GM21381 (cell line): ENCODE measurements at regions not wholly inside any gene's neighbourhood (a gene's known extent, or its start where the extent isn't known, plus 50 kb on each side); places are given as distances from the start of the nearest gene placed in this dataset.
"Not testable (repeated sequence)": the region's sequence is repeated elsewhere in the genome, so short reads cannot be mapped to it uniquely, and the experiment has no call there.

Experiments
- ATAC-seq: cut with Tn5 transposase; IDR thresholded peaks from one replicate; pipeline ENCODE4 v1.9.1; 2021; ENCODE audit warnings: mild to moderate bottlenecking, moderate library complexity; ENCODE audit not compliant: unreplicated experiment

DNA sequence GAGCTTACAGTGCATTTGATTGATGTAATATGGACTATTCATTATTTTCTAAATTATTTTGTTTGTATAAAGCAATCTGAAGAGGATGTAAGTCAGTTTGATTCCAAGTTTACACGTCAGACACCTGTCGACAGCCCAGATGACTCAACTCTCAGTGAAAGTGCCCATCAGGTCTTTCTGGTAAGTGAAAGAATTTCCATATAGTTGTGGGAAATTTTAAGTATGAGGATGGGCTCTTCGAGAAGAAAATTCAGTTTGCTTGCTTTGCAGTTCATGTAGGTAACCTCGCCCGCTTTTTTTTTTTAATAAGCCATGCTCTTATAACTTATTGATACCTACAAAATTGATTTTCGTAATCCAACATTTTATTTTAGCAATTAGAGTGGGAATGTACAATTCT is 151.6 kb downstream of the CDRT15L2 start:
- not testable (repeated sequence) for ATAC-seq

DNA sequence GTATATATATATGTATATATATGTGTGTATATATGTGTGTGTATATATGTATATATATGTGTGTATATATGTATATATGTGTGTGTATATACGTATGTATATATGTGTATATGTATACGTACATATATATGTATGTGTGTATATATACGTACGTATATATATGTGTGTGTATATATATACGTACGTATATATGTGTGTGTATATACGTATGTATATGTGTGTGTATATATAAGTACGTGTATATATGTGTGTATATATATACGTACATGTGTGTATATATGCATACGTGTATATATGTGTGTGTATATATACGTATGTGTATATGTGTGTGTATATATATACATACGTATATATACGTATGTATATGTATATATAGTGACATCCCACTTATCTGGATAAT is 154.4 kb downstream of the CDRT15L2 start:
- ATAC-seq = no peak

DNA sequence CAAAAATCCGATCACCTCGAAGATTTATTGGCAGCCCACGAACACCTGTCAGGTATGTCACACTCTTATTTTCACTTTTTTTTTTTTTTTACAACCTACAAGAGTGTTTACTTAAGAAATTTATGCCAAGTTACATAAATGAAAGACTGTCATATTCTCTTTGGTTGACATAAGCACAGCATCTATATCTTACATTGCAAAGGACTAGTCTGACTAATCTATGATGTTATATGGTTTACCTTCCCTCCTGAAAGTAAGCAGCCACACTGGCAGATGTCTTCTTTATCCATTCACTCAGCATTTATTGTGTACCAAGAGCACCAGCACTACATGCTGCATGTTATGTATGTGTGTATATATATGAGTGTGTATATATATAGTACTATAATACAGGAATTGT is 156.3 kb downstream of the CDRT15L2 start:
- ATAC-seq = no peak

GRCh38 chr17:20737636-20738035 is 158.1 kb downstream of the CDRT15L2 start:
- not testable (repeated sequence) for ATAC-seq

- ATAC-seq = no peak
Measured at GRCh38 chr17:20771104-20771503, 191.6 kb downstream of the CDRT15L2 start.

DNA sequence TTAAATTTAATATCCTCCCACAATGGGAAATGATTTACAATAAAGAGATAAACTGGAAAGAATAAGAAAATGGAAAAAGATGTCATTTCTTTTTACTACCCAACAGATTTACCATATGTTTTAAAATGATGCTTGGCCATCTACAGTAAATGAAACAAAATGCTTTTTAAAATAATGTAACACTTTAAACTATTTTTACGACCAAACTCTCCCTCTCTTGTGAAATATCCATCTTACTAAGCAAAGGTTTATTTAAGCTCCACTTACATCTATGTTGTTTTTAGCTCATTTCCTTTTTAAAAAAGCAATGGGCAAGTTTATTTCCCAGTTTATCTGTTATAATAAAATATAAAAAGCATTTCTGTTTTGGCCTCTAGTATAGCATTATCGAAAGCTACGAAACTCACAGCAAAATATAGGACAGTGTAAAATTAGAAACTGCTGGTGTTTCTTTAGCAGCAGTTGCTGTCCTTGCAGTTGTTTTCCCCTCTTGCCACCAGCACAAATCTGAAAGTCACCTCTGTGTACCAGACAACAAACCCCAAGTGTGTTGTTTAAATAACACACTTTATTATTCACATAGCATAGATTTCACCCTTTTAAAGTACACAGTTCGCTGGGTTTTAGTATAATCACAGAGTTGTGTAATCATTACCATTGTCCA is 195.1 kb downstream of the CDRT15L2 start:
- ATAC-seq = no peak

DNA sequence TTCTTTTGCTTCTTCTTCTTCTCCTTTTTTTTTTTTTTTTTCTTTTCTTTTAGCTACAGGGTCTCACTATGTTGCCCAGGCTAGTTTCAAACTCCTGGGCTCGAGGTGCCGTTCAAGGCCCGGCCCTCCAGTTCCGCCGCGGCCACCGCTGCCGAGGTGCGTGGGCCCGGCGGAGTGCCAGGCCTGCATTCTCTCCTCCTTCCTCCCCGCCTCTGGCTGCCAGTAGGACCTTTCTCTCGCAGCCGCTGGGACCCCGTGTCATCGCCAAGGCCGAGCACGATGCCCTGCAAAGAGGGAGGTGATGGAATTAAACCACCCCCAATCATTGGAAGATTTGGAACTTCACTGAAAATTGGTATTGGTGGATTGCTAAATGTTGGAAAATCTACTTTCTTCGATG is 195.8 kb downstream of the CDRT15L2 start:
- no peak for ATAC-seq

GRCh38 chr17:20779521-20779920 is 200.0 kb downstream of the CDRT15L2 start:
- ATAC-seq = no peak

DNA sequence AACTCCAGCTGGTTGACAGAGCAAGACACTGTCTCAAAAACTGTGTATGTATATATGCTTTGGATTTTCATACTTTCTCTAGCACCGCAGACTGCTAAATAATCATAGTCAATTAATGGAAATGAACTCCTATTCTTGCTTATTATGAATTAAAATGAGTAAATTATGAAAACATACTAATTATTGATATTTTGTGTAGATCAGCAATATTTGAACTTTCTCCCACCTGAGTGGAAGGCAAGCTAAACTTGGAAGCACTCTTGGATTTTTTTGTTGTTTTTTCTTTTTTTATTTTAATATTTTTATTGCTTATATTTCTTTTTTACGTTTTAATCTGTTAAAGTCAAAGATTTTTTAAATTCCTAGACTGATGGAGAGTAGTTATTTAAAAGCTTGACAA is 201.7 kb downstream of the CDRT15L2 start:
- ATAC-seq = no peak

DNA sequence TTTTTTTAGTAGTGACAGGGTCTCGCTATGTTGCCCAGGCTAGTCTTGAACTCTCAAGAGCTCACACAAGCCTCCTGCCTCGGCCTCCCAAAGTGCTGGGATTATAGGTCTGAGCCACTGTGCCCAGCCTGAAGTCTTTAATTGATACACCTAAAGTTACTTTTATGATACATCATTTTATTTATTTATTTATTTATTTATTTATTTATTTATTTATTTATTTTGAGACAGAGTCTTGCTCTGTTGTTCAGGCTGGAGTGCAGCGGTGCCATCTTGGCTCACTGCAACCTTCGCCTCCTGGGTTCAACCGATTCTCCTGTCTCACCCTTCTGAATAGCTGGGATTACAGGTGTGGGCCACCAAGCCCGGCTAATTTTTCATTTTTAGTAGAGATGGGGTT is 202.3 kb downstream of the CDRT15L2 start:
- ATAC-seq = not testable (repeated sequence)

DNA sequence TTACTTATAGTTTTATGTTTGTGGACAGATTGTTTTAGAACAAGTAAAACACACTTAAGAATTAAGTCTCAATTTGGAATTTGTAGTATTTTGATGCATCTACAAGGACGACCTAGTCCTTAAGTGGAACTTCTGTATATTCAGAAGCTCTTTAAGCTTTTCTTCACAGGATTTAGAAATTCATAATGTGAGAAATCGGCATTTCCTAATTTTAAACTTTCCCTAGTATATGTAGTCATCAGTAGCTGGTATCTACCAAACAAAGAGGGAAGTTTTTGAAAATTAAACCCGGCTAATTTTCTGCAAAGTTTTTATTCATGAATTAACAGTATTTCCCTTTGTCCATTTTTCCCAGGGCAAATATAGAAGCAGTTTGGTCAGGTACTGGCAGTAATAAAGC is 203.6 kb downstream of the CDRT15L2 start:
- ATAC-seq = no peak

DNA sequence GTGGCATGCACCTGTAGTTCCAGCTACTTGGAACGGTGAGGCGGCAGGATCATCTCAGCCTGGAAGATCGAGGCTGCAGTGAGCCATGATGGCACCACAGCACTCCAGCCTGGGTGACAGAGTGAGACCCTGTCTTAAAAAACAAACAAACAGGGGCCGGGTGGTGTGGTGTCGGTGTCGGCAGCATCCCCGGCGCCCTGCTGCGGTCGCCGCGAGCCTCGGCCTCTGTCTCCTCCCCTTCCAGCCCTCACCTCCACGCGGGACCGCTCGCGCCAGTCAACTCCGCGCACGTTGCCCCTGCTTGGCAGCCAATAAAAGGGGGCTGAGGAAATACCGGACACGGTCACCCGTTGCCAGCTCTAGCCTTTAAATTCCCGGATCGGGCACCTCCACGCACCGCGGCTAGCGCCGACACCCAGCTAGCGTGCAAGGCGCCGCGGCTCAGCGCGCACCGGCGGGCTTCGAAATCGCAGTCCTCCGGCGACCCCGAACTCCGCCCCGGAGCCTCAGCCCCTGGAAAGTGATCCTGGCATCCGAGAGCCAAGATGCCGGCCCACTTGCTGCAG is 204.7 kb downstream of the CDRT15L2 start:
- no peak for ATAC-seq

DNA sequence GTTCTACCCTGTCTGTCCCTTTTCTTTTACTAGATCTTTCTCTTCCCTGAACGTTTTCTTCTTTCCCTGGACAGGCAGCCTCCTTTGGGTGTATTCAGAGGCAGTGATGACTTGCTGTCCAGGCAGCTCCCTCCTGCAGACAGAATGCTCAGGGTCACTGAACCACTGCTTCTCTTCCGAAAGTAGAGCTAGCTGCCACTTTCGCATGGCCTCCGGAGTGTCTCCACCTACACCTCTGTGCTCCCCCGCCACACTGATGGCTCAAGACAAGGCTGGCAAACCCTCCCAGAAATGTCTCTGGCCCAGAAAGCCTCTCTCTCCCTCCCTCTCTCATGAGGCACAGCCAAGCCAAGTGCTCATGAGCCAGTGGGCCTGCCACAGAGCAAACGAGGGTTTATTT is 207.8 kb downstream of the CDRT15L2 start:
- ATAC-seq = no peak

DNA sequence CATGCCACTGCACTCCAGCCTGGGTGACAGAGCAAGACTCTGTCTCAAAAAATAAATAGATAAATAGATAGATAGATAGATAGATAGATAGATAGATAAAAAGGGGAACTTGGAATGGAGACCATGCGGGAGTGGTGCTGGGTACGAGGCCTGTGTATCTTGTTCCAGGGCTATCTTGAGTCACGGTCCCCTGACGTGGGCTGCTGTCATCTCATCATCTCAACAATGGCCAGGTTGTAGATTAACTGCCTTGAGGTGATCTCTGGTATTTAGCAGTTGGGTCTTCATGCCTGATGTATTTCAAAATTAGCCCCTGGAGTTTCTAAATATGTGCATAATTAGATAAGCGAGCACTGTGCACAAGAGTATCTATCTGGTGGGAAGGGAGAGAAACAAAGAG is 212.1 kb downstream of the CDRT15L2 start:
- no peak for ATAC-seq

DNA sequence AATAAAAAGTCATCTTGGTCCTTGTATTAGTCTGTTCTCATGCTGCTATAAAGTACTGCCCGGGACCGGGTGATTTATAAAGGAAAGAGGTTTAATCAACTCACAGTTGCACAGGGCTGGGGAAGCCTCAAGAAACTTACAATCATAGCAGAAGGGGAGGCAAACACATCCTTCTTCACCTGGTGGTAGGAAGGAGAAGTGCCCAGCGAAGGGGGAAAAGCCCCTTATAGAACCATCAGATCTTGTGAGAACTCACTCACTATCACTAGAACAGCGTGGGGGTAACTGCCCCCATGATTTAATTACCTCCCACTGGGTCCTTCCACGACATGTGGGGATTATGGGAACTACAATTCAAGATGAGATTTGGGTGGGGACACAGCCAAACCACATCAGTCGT is 215.0 kb downstream of the CDRT15L2 start:
- not testable (repeated sequence) for ATAC-seq

DNA sequence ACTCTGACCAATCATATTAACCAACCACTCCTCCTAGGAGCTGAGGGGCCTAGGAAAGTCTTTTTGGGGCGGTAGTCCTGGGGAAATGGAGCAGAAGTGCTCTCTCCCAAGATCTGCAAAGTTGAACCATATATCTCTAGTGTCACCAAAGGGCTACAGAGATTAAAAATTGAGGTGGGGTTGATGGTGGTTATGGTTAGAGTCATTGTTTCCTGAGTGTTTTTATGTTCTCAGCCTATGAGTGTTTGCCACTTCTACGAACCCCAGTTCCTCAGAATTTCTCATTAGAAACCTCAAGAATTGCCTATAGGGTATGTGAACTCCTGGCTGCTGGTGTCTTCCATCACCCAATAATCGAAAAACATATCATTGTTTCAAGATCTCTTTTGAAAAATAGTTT is 217.8 kb downstream of the CDRT15L2 start:
- no peak for ATAC-seq

DNA sequence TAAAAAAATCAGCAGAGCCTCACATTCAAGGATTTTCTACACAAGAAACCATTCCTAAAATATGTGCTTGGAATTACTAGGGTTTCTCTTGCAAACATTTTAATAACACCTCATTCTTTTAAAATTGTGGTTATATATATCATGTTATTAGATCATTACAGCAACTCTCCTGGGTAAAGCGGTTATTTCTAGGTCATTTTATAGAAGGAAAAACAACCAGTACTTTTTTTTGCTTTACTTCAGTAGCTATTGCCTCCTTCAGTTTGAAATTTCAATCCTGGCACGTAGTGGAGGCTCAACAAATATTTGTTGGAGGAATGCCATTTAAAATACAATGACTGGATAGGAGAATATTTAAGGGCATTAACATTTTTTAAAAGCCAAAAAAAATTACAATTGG is 220.6 kb downstream of the CDRT15L2 start:
- ATAC-seq = no peak

- ATAC-seq = no peak
Measured at GRCh38 chr17:20805751-20806150, 226.2 kb downstream of the CDRT15L2 start.

- ATAC-seq = not testable (repeated sequence)
Measured at GRCh38 chr17:20807566-20807965, 228.0 kb downstream of the CDRT15L2 start.

DNA sequence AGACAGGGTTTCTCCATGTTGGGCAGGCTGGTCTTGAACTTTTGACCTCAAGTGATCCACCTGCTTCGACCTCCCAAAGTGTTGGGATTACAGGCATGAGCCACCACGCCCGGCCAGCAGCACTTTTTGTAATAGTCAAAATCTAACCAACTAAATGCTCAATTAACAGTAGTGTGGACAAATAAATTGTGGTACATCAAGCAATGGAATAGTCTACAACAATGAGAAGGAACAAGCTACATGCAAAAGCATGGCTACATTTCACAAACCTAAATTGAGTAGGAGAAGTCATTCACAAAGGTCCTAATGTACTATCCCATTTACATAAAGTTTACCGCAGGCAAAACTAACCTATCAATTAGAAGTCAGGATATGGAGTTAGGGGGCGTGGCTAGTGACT is 227.4 kb downstream of the USP22 start:
- not testable (repeated sequence) for ATAC-seq

DNA sequence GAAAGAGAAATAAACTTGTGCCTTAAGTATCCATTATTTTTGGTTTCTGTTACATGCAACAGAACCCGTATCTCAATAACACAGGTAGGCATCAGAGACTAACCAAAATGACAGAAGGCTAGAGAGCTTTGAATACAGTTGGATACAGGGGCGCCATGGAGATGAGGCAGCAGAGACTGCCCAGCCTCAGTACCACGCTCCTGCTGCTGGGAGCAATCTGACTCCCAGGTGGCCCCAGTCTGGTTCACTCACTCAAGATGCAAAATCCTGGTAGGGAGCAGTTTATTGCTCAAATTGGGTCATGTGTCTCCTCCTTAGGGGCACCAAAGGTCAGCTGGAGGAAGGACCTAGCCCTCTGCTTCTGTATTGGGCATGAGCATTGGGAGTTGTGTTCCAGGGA is 218.9 kb downstream of the USP22 start:
- ATAC-seq = no peak

DNA sequence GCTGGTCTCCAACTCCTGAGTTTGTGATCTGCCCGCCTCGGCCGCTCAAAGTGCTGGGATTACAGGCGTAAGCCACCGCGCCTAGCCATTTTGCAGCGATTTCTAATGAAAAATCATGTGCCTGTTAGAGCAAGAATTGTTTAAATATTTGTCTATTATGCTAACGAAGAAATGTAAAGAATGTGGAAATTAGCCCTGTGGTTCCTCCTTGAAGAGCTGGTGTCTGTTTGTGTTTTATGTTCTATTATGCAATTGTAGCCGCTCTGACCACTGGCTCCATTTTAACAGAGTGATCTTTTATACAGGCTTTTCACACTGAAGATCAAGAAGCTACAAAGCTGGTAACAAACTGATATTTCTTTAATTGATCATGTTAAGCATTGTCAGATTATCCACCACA is 217.3 kb downstream of the USP22 start:
- ATAC-seq = no peak

- ATAC-seq = not testable (repeated sequence)
Measured at GRCh38 chr17:20840453-20840852, 202.4 kb downstream of the USP22 start.
